Stomach (tissue), 4 donors: ENCODE measurements at regions not wholly inside any gene's neighbourhood (a gene's known extent, or its start where the extent isn't known, plus 50 kb on each side); places are given as distances from the start of the nearest gene placed in this dataset.

Experiments used
- EP300 ChIP-seq: sonication (generic); formaldehyde crosslinking; IDR thresholded peaks from one replicate; pipeline ENCODE4 v1.6.1; 2017; ENCODE audit warnings: antibody characterized with exemption
- POLR2A ChIP-seq, 4 donors: fragments of 450-650 bp; IDR thresholded peaks; one replicate each; pipeline ENCODE4 v1.6.1; 2016; ENCODE audit warnings: antibody characterized with exemption in 4 of 4, control low read depth in 2 of 4, mild to moderate bottlenecking in 1 of 4, moderate library complexity in 1 of 4
- POLR2AphosphoS5 ChIP-seq, 3 donors: sonication (generic); formaldehyde crosslinking; IDR thresholded peaks; one replicate each; pipeline ENCODE4 v1.6.1; 2016; ENCODE audit warnings: antibody characterized with exemption in 3 of 3
- TF ChIP-seq, protein P1 (sequence below), 7 experiments: fragments of 450-650 bp in 4 of 7; fragments of 200-600 bp in 3 of 7; sonication (generic) in 3 of 7; IDR thresholded peaks; one replicate each; pipeline ENCODE4 v1.5.1; 2016 to 2019; ENCODE audit warnings: antibody characterized with exemption in 7 of 7, control low read depth in 2 of 7, mild to moderate bottlenecking in 1 of 7

- TF ChIP-seq, protein P1, sequence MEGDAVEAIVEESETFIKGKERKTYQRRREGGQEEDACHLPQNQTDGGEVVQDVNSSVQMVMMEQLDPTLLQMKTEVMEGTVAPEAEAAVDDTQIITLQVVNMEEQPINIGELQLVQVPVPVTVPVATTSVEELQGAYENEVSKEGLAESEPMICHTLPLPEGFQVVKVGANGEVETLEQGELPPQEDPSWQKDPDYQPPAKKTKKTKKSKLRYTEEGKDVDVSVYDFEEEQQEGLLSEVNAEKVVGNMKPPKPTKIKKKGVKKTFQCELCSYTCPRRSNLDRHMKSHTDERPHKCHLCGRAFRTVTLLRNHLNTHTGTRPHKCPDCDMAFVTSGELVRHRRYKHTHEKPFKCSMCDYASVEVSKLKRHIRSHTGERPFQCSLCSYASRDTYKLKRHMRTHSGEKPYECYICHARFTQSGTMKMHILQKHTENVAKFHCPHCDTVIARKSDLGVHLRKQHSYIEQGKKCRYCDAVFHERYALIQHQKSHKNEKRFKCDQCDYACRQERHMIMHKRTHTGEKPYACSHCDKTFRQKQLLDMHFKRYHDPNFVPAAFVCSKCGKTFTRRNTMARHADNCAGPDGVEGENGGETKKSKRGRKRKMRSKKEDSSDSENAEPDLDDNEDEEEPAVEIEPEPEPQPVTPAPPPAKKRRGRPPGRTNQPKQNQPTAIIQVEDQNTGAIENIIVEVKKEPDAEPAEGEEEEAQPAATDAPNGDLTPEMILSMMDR (IDR thresholded peaks at IDR 0.05) = no peak
- TF ChIP-seq POLR2AphosphoS5 (IDR thresholded peaks at IDR 0.05) (no peak), POLR2A (IDR thresholded peaks at IDR 0.05) (no peak), EP300 (no peak)
These were observed 149.2 kb upstream of the PDE1C start for GRCh38 chr7:32219416-32219815.
